ENCODE measurements at regions not wholly inside any gene's neighbourhood (a gene's known extent, or its start where the extent isn't known, plus 50 kb on each side); places are given as distances from the start of the nearest gene placed in this dataset.

DNA sequence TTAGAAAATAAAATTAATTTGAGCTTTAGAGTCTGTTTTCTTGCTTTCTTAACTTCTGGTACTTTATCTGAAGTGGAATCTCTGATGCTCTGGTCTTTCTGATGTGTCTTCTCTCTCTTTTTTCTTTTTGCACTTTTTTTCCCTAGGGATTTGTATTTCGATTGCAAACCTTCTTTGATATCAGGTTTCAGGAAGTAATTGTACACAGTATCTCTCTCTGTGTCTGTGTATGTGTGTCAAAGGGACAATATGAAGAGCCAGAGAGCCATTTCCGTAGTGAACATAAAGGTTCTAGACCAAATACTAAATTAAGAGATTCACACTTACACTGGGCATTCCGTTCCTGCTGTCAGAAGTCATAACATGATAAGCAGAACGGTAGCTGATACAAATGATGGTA lies 325.0 kb downstream of the PCDH7 start:
- H3K36me3 Mint-ChIP-seq (ENCODE audit: low read depth) = peaks cover 4% of the 10 kb centered on the region
- no peak overlapping the region for H3K4me3 Mint-ChIP-seq
- no peaks in the 10 kb centered on the region for H3K27me3 Mint-ChIP-seq (ENCODE audit: low read depth)
- no peaks in the 10 kb centered on the region for H3K9me3 Mint-ChIP-seq
- TF ChIP-seq, protein P1, sequence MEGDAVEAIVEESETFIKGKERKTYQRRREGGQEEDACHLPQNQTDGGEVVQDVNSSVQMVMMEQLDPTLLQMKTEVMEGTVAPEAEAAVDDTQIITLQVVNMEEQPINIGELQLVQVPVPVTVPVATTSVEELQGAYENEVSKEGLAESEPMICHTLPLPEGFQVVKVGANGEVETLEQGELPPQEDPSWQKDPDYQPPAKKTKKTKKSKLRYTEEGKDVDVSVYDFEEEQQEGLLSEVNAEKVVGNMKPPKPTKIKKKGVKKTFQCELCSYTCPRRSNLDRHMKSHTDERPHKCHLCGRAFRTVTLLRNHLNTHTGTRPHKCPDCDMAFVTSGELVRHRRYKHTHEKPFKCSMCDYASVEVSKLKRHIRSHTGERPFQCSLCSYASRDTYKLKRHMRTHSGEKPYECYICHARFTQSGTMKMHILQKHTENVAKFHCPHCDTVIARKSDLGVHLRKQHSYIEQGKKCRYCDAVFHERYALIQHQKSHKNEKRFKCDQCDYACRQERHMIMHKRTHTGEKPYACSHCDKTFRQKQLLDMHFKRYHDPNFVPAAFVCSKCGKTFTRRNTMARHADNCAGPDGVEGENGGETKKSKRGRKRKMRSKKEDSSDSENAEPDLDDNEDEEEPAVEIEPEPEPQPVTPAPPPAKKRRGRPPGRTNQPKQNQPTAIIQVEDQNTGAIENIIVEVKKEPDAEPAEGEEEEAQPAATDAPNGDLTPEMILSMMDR (IDR thresholded peaks at IDR 0.05; ENCODE audit: unreplicated experiment in 3 of 3) = no peak
- peaks cover 11% of the 10 kb centered on the region for H3K4me1 Mint-ChIP-seq
- H3K27ac Mint-ChIP-seq = no peak overlapping the region

DNA sequence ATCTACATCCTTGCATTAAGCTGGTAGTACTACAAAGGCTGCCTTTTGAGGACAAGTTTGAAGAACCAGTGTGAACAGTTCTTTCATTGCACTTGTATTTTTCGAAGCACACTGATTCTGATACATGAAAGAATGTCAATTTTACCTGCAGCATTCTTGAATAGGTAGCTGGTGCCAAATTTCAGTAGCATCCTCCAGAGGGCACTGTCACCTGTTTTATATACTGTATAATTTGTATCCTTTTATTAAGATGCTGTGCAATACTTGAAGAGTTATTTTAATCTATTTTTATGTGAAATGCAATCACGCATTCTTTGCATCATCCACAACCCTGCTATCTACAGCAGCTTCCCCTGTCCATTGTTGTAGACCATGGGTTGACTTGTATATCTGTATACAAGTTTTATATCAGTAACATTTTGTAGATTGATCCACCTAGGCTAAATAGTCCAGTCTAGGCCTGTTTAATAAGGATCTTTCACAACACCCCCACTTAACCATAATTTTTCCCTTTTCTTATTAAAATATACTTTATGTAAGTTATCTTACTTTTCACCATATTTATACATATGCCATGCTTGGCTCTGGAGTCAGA lies 325.7 kb downstream of the PCDH7 start:
- H3K4me1 Mint-ChIP-seq = peaks cover 11% of the 10 kb centered on the region
- no peak overlapping the region for H3K4me3 Mint-ChIP-seq
- no peaks in the 10 kb centered on the region for H3K27me3 Mint-ChIP-seq (ENCODE audit: low read depth)
- H3K36me3 Mint-ChIP-seq (ENCODE audit: low read depth) = peaks cover 4% of the 10 kb centered on the region
- TF ChIP-seq, protein P1 (IDR thresholded peaks at IDR 0.05; ENCODE audit: unreplicated experiment in 3 of 3) = peak; percentile 34 to 48 (median 36)
- no peaks in the 10 kb centered on the region for H3K9me3 Mint-ChIP-seq
- H3K27ac Mint-ChIP-seq = no peak overlapping the region

DNA sequence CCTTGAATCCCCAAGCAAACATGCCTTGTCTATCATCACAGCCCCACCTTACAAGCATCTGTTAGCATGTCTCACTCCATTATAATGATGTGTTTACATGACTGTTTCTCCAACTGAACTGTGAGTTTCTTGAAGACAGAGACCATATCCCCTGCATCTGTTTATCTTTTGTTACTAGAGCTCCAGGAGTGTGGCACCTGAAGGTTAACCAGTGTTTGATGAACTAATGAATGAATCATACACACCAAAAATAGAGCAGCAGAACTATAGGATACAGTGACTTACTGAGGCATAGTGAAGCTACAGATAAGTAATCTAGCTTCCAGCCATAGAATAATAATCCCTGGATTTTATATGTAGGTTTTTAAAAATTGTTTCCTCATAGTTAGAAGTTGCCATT lies 331.0 kb downstream of the PCDH7 start:
- TF ChIP-seq, protein P1 (IDR thresholded peaks at IDR 0.05; ENCODE audit: unreplicated experiment in 3 of 3) = no peak
- Mint-ChIP-seq H3K36me3 (ENCODE audit: low read depth) (no peaks in the 10 kb centered on the region), H3K9me3 (no peaks in the 10 kb centered on the region), H3K4me3 (no peak overlapping the region), H3K4me1 (peaks cover 13% of the 10 kb centered on the region), H3K27ac (no peak overlapping the region), H3K27me3 (ENCODE audit: low read depth) (no peaks in the 10 kb centered on the region)

DNA sequence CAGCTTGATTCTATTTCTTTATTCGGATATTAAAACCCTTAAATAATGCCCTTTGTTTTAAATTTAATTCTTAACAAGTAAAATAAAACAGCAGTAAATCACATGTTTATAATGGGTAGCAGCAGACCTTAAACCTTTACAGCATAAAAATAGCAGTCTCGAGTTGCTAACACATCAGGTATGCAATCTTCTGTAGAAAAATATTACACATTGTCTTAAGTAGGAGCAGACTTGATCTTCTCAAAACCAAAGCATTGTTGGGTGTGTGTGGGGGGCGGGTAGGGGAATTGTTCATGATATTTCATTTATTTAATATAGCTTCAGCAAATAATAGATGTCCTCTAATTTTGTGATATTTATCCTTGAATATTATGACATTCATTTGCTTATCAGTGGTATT lies 331.4 kb downstream of the PCDH7 start:
- Mint-ChIP-seq H3K36me3 (ENCODE audit: low read depth) (no peaks in the 10 kb centered on the region), H3K27me3 (ENCODE audit: low read depth) (no peaks in the 10 kb centered on the region), H3K4me1 (peaks cover 13% of the 10 kb centered on the region), H3K4me3 (no peak overlapping the region), H3K9me3 (no peaks in the 10 kb centered on the region), H3K27ac (no peak overlapping the region)
- TF ChIP-seq, protein P1 (IDR thresholded peaks at IDR 0.05; ENCODE audit: unreplicated experiment in 3 of 3) = no peak

DNA sequence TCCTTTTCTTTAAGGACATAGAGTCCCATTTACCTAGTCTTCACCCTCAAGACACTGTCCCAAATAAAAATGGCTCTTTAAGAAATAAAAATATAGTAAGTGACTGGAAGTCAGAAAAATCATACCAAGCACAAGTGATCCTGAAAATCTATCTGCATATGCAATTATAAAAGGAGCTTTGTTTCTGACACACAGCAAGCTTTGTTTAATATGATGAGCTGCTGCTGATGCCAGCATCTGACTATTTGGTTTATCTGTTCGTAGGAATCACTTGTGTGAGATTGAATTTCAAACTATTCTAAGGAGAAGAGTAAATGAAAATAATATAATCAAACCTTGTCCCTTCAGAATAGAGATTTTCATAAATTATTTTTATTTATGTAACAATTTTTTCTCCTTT lies 332.4 kb downstream of the PCDH7 start:
- TF ChIP-seq, protein P1 (IDR thresholded peaks at IDR 0.05; ENCODE audit: unreplicated experiment in 3 of 3) = no peak
- H3K4me1 Mint-ChIP-seq = peaks cover 7% of the 10 kb centered on the region

DNA sequence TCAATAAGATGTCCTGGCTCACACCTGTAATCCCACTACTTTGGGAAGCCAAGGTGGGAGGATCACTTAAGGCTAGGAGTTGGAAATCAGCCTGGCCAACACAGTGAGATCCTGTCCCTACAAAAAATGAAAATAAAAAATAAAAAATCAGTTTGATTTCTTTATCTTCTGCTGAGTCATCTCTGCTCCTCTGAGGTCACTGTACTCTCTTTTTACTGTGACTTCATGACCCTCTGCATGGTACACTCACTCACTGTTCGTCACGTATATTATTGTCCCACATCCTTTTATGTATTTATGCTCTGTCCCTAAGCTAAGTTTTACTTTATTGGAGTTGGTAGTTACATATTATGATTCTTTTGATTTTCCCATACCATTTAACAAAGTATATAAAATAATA lies 333.3 kb downstream of the PCDH7 start:
- Mint-ChIP-seq H3K4me1 (peaks cover 7% of the 10 kb centered on the region), H3K4me3 (no peak overlapping the region), H3K36me3 (ENCODE audit: low read depth) (no peaks in the 10 kb centered on the region), H3K27ac (no peak overlapping the region), H3K9me3 (no peaks in the 10 kb centered on the region), H3K27me3 (ENCODE audit: low read depth) (no peaks in the 10 kb centered on the region)
- TF ChIP-seq, protein P1 (IDR thresholded peaks at IDR 0.05; ENCODE audit: unreplicated experiment in 3 of 3) = no peak

More for the DNA sequence above, 332.4 kb downstream of the PCDH7 start:
- no peak overlapping the region for H3K4me3 Mint-ChIP-seq
- no peaks in the 10 kb centered on the region for H3K36me3 Mint-ChIP-seq (ENCODE audit: low read depth)
- H3K9me3 Mint-ChIP-seq = no peaks in the 10 kb centered on the region
- H3K27ac Mint-ChIP-seq = no peak overlapping the region
- no peaks in the 10 kb centered on the region for H3K27me3 Mint-ChIP-seq (ENCODE audit: low read depth)

Measured in nephron (organoid).